ENCODE measurements at regions not wholly inside any gene's neighbourhood (a gene's known extent, or its start where the extent isn't known, plus 50 kb on each side); places are given as distances from the start of the nearest gene placed in this dataset.

DNA sequence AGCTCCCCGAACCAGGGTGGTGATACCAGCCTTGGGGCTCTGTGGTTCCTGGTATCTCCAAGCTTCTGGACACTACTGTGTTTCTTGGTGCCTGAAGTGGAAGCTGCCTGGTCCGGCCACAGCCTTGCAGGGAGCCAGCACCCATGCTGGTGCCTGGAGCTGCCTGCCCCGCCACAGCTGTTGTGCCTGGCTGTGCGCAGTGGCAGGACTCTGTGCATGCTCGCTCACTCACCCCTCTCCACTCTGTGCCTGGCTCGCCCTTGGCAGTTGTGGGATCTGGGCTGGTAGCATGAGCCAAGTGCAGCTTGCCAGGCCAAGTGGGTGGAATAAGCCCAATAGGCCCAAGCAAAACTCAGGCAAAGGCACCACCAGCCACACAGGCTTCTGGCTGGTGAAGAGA, 1225.3 kb downstream of the SLITRK5 start:
- Histone ChIP-seq H3K27me3 (replicated peaks; ENCODE audit: control insufficient read depth, insufficient read depth, low read length, poor library complexity, severe bottlenecking) (no peaks in the 10 kb centered on the region), H3K9me3 (ENCODE audit: control insufficient read depth, low read length) (no peaks in the 10 kb centered on the region), H3K27ac (ENCODE audit: insufficient read depth, low read length, poor library complexity, severe bottlenecking) (no peak overlapping the region), H3K36me3 (ENCODE audit: control insufficient read depth, insufficient read depth, low read length) (no peaks in the 10 kb centered on the region), H3K4me1 (ENCODE audit: control insufficient read depth, insufficient read depth, low read length, poor library complexity, severe bottlenecking) (no peaks in the 10 kb centered on the region), H3K4me3 (ENCODE audit: insufficient read depth, low read depth, low read length, poor library complexity, severe bottlenecking) (no peak overlapping the region)
- no peak for DNase-seq

DNA sequence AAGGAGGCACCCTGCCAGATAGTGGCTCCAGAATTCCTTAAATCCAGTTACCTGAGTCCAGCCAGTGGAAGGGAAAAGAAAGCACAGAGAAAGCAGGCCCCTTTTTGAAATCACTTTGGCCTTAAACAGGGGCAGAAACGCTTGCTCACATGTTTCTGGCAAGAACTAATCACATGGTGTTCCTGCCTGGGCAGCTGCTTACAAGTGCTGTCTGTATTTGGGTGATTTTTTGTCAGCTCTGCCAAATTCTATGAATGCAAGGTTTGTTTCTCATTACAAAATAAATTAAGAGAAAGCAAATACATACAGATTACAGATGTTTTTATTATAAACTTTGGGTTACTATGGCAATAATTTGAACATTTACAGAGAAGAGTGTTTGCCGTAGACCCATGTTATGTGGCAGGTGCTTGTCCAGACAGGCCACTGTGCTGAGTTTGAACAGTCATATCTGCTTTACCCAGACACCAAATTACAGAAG, 1237.8 kb downstream of the SLITRK5 start:
- Histone ChIP-seq H3K27ac (ENCODE audit: insufficient read depth, low read length, poor library complexity, severe bottlenecking) (no peak overlapping the region), H3K4me3 (ENCODE audit: insufficient read depth, low read depth, low read length, poor library complexity, severe bottlenecking) (no peak overlapping the region), H3K9me3 (ENCODE audit: control insufficient read depth, low read length) (no peaks in the 10 kb centered on the region), H3K4me1 (ENCODE audit: control insufficient read depth, insufficient read depth, low read length, poor library complexity, severe bottlenecking) (no peaks in the 10 kb centered on the region), H3K36me3 (ENCODE audit: control insufficient read depth, insufficient read depth, low read length) (no peaks in the 10 kb centered on the region), H3K27me3 (replicated peaks; ENCODE audit: control insufficient read depth, insufficient read depth, low read length, poor library complexity, severe bottlenecking) (no peaks in the 10 kb centered on the region)
- no peak for DNase-seq

DNA sequence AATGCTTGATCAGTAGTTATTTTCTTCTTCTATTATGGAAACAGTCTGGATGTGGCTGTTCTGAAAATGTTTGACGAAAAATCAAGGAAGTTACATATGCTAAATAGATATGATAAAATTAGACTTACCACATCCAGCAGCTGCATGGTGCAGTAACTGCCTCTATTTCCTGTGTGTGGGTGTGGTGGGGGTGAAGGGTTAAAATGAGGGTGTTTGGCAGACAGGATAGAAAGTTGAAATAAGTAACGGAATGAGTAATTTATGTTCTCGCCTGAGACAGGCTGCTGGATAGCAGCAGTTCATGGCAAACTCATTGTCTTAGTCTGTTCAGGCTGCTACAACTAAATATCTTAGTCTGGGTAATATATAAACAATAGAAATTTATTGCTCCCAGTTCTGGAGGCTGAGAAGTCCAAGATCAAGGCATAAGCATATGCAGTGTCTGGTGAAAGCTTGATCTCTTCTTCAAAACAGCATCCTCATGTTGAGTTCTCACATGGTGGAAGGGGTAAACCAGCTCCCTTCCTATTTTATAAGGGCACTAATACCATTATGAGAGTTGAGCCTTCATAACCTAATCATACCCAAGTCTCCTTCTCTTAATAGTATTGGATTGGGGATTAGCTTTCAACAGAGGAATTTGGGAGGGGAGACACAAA, 1248.9 kb downstream of the SLITRK5 start:
- H3K27me3 ChIP-seq (replicated peaks; ENCODE audit: control insufficient read depth, insufficient read depth, low read length, poor library complexity, severe bottlenecking) = no peaks in the 10 kb centered on the region
- H3K4me3 ChIP-seq (ENCODE audit: insufficient read depth, low read depth, low read length, poor library complexity, severe bottlenecking) = no peak overlapping the region
- H3K27ac ChIP-seq (ENCODE audit: insufficient read depth, low read length, poor library complexity, severe bottlenecking) = no peak overlapping the region
- H3K4me1 ChIP-seq (ENCODE audit: control insufficient read depth, insufficient read depth, low read length, poor library complexity, severe bottlenecking) = no peaks in the 10 kb centered on the region
- no peaks in the 10 kb centered on the region for H3K9me3 ChIP-seq (ENCODE audit: control insufficient read depth, low read length)
- no peak for DNase-seq
- no peaks in the 10 kb centered on the region for H3K36me3 ChIP-seq (ENCODE audit: control insufficient read depth, insufficient read depth, low read length)

DNA sequence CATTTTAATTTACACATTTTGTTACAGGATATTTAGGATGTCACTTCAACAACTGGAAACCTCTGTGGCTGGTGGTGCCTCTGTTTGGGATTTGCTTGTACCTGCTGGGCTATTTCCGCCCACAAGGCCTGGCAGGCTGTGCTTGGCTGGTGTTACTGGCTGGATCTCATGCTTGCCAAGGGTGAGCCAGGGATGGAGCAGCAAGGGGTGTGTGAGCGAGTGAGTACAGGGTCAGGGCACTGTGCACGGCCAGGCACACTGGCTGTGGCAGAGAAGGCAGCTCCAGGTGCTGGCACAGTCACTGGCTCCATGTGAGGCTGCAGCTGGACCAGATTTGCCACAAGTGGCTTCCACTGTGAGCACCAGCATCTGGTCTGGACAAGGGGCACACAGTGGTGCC, 1254.8 kb downstream of the SLITRK5 start:
- no peak for DNase-seq
- no peak overlapping the region for H3K4me3 ChIP-seq (ENCODE audit: insufficient read depth, low read depth, low read length, poor library complexity, severe bottlenecking)
- no peaks in the 10 kb centered on the region for H3K4me1 ChIP-seq (ENCODE audit: control insufficient read depth, insufficient read depth, low read length, poor library complexity, severe bottlenecking)
- no peaks in the 10 kb centered on the region for H3K27me3 ChIP-seq (replicated peaks; ENCODE audit: control insufficient read depth, insufficient read depth, low read length, poor library complexity, severe bottlenecking)
- H3K36me3 ChIP-seq (ENCODE audit: control insufficient read depth, insufficient read depth, low read length) = no peaks in the 10 kb centered on the region
- H3K9me3 ChIP-seq (ENCODE audit: control insufficient read depth, low read length) = no peaks in the 10 kb centered on the region
- H3K27ac ChIP-seq (ENCODE audit: insufficient read depth, low read length, poor library complexity, severe bottlenecking) = no peak overlapping the region

DNA sequence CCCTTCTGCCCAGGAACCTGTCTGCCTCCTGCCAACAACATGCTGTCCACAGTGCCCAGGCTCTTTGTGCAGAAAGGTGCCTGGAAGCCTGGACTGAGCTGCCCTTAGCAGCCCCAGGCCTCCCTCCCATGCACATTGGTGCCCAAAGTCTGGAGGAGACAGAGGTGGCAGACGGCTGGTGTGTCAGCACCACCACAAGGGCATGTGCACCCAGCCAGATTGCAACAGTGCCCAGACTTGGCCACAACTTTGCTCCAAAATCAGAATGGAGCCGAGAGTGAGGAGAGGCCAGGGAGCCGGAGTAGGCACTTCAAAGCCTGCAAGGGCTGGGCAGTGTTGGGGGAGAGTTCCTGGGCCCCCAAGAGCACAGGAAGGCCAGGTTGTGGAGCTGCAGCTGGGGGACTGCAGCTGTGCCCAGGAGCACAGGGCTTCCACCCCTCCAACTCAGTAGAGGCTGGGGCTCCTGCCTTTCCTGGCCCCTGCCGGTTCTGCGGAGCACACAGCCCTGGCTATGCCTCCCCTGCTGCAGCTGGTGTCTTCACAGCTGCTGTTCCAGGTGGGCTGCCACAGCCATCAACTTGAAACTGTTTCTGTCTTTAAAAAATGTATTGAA, 1255.8 kb downstream of the SLITRK5 start:
- H3K4me1 ChIP-seq (ENCODE audit: control insufficient read depth, insufficient read depth, low read length, poor library complexity, severe bottlenecking) = no peaks in the 10 kb centered on the region
- H3K9me3 ChIP-seq (ENCODE audit: control insufficient read depth, low read length) = no peaks in the 10 kb centered on the region
- no peak overlapping the region for H3K4me3 ChIP-seq (ENCODE audit: insufficient read depth, low read depth, low read length, poor library complexity, severe bottlenecking)
- no peak overlapping the region for H3K27ac ChIP-seq (ENCODE audit: insufficient read depth, low read length, poor library complexity, severe bottlenecking)
- no peaks in the 10 kb centered on the region for H3K27me3 ChIP-seq (replicated peaks; ENCODE audit: control insufficient read depth, insufficient read depth, low read length, poor library complexity, severe bottlenecking)
- no peaks in the 10 kb centered on the region for H3K36me3 ChIP-seq (ENCODE audit: control insufficient read depth, insufficient read depth, low read length)
- no peak for DNase-seq

DNA sequence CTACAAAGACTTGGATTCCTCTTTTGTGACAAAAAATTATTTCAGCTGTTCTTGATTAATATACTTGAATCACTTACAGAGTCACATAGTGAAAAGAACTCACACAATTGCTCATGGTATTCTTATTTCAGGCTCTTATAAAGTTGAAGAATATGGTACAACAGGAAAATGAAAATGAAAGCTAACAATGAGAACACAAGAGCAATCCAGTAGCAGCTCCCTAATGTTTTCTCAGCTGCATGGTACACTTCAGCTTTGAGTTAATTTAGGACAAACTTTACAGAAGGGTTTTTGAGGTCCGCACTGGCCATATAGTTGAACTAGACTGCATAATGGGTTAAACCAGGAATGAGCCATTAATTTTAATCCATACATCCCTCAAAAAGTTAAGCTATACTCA, 1261.8 kb downstream of the SLITRK5 start:
- no peaks in the 10 kb centered on the region for H3K4me1 ChIP-seq (ENCODE audit: control insufficient read depth, insufficient read depth, low read length, poor library complexity, severe bottlenecking)
- no peaks in the 10 kb centered on the region for H3K36me3 ChIP-seq (ENCODE audit: control insufficient read depth, insufficient read depth, low read length)
- no peak overlapping the region for H3K4me3 ChIP-seq (ENCODE audit: insufficient read depth, low read depth, low read length, poor library complexity, severe bottlenecking)
- no peak overlapping the region for H3K27ac ChIP-seq (ENCODE audit: insufficient read depth, low read length, poor library complexity, severe bottlenecking)
- H3K27me3 ChIP-seq (replicated peaks; ENCODE audit: control insufficient read depth, insufficient read depth, low read length, poor library complexity, severe bottlenecking) = no peaks in the 10 kb centered on the region
- H3K9me3 ChIP-seq (ENCODE audit: control insufficient read depth, low read length) = no peaks in the 10 kb centered on the region
- no peak for DNase-seq

DNA sequence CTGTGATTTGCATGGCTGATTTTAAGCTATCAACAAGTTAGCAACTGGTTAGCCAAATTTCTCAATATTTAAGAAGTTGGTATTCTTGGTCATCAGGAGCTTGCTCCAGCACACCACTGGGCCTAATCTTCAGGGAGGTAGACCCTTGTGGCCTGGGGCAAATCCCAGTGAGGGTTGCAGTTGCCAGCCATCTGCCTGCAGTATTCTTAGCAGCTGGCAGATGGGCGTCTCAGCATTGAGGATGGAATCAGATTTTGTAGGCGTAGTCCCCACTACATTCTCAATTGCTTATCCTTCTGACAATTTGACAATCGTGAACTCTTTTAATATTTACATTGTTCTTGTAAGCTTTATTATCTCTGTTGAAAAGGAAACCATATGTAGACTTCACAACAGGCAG, 1266.2 kb downstream of the SLITRK5 start:
- H3K27me3 ChIP-seq (replicated peaks; ENCODE audit: control insufficient read depth, insufficient read depth, low read length, poor library complexity, severe bottlenecking) = no peaks in the 10 kb centered on the region
- H3K27ac ChIP-seq (ENCODE audit: insufficient read depth, low read length, poor library complexity, severe bottlenecking) = no peak overlapping the region
- no peak for DNase-seq
- no peaks in the 10 kb centered on the region for H3K9me3 ChIP-seq (ENCODE audit: control insufficient read depth, low read length)
- no peak overlapping the region for H3K4me3 ChIP-seq (ENCODE audit: insufficient read depth, low read depth, low read length, poor library complexity, severe bottlenecking)
- H3K4me1 ChIP-seq (ENCODE audit: control insufficient read depth, insufficient read depth, low read length, poor library complexity, severe bottlenecking) = no peaks in the 10 kb centered on the region
- H3K36me3 ChIP-seq (ENCODE audit: control insufficient read depth, insufficient read depth, low read length) = no peaks in the 10 kb centered on the region

DNA sequence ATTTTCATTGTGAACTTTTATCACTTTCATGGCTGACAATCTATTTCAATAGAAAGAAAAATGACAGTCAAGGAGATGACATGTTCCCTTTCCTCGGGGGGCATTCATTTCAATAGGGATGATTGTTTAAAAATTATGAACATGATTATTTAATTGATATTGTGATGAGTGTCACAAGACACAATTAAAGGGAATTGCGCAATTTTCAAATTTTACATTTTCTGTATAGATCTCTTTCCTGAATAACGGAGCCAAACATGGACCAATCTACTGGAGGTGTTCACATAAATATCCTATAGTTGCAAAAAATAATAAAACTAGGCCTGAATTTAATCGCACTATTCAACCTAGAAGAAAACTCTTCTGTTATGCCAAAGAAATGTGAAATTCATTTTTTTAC, 1274.6 kb downstream of the SLITRK5 start:
- no peak overlapping the region for H3K27ac ChIP-seq (ENCODE audit: insufficient read depth, low read length, poor library complexity, severe bottlenecking)
- H3K36me3 ChIP-seq (ENCODE audit: control insufficient read depth, insufficient read depth, low read length) = no peaks in the 10 kb centered on the region
- no peaks in the 10 kb centered on the region for H3K27me3 ChIP-seq (replicated peaks; ENCODE audit: control insufficient read depth, insufficient read depth, low read length, poor library complexity, severe bottlenecking)

DNA sequence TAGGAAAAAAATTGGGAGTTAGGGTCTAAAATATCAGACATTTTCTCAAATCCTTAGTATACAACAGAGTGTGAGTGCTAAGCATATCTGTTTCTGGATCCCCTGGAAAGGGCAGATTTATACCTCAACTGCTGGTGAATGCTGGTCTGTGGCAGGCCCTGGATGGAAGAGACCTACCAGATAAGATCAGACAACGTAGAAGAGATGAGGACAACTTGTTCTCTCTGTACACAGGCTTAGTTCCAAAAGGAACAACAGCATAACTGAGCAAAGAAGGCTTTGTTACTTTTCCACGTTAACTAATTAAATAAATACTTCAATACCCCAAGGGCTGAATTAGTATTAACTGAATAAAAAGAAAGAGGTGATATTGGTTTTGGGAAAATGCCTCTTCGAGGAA, 1277.3 kb downstream of the SLITRK5 start:
- H3K27ac ChIP-seq (ENCODE audit: insufficient read depth, low read length, poor library complexity, severe bottlenecking) = no peak overlapping the region
- no peaks in the 10 kb centered on the region for H3K9me3 ChIP-seq (ENCODE audit: control insufficient read depth, low read length)

More for the DNA sequence above, 1274.6 kb downstream of the SLITRK5 start:
- DNase-seq = no peak
- Histone ChIP-seq H3K4me1 (ENCODE audit: control insufficient read depth, insufficient read depth, low read length, poor library complexity, severe bottlenecking) (no peaks in the 10 kb centered on the region), H3K4me3 (ENCODE audit: insufficient read depth, low read depth, low read length, poor library complexity, severe bottlenecking) (no peak overlapping the region), H3K9me3 (ENCODE audit: control insufficient read depth, low read length) (no peaks in the 10 kb centered on the region)

DNA sequence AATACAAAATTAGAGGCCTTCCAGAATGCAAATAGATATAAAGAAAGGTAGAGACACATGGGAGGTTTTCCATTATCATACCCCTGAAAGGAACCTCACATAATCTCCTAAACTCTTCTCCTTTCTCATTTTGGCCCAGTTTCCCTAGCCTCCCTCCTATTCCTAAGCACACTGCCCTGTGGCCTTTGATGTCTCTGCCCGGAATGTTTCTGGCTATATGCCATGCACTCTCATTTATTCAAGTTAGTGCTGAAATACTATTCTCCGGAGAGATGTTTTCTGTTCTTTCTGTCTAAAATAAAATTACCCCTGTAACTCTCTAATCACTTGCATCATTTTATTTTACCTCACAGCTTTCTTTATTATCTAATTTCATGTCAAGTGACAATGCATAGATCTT, 1287.7 kb downstream of the SLITRK5 start:
- Histone ChIP-seq H3K9me3 (ENCODE audit: control insufficient read depth, low read length) (no peaks in the 10 kb centered on the region), H3K4me3 (ENCODE audit: insufficient read depth, low read depth, low read length, poor library complexity, severe bottlenecking) (no peak overlapping the region), H3K36me3 (ENCODE audit: control insufficient read depth, insufficient read depth, low read length) (no peaks in the 10 kb centered on the region), H3K27ac (ENCODE audit: insufficient read depth, low read length, poor library complexity, severe bottlenecking) (no peak overlapping the region), H3K4me1 (ENCODE audit: control insufficient read depth, insufficient read depth, low read length, poor library complexity, severe bottlenecking) (no peaks in the 10 kb centered on the region), H3K27me3 (replicated peaks; ENCODE audit: control insufficient read depth, insufficient read depth, low read length, poor library complexity, severe bottlenecking) (no peaks in the 10 kb centered on the region)
- DNase-seq = no peak

More for the DNA sequence above, 1277.3 kb downstream of the SLITRK5 start:
- no peak for DNase-seq
- no peaks in the 10 kb centered on the region for H3K4me1 ChIP-seq (ENCODE audit: control insufficient read depth, insufficient read depth, low read length, poor library complexity, severe bottlenecking)
- H3K27me3 ChIP-seq (replicated peaks; ENCODE audit: control insufficient read depth, insufficient read depth, low read length, poor library complexity, severe bottlenecking) = no peaks in the 10 kb centered on the region
- no peaks in the 10 kb centered on the region for H3K36me3 ChIP-seq (ENCODE audit: control insufficient read depth, insufficient read depth, low read length)
- no peak overlapping the region for H3K4me3 ChIP-seq (ENCODE audit: insufficient read depth, low read depth, low read length, poor library complexity, severe bottlenecking)

Measured in effector memory CD4-positive, alpha-beta T cell (primary cell).